ENCODE measurements at regions not wholly inside any gene's neighbourhood (a gene's known extent, or its start where the extent isn't known, plus 50 kb on each side); places are given as distances from the start of the nearest gene placed in this dataset.
"Not testable (repeated sequence)": the region's sequence is repeated elsewhere in the genome, so short reads cannot be mapped to it uniquely, and the experiment has no call there.

GRCh38 chr4:71212216-71212615 lies 126.6 kb upstream of the SLC4A4 start:
- no peak for DNase-seq

- DNase-seq: no peak
Observed at GRCh38 chr4:71214578-71214977, 124.2 kb upstream of the SLC4A4 start.

GRCh38 chr4:71216316-71216959 lies 122.4 kb upstream of the SLC4A4 start:
- no peak for DNase-seq

GRCh38 chr4:71217688-71218087 lies 121.1 kb upstream of the SLC4A4 start:
- DNase-seq: no peak

- not testable (repeated sequence) for DNase-seq
Observed at GRCh38 chr4:71220848-71221247, 118.0 kb upstream of the SLC4A4 start.

GRCh38 chr4:71221510-71222466 lies 117.0 kb upstream of the SLC4A4 start:
- no peak for DNase-seq

GRCh38 chr4:71222661-71223060 lies 116.2 kb upstream of the SLC4A4 start:
- DNase-seq: no peak

GRCh38 chr4:71229477-71230270 lies 109.1 kb upstream of the SLC4A4 start:
- no peak for DNase-seq

GRCh38 chr4:71230271-71231128 lies 108.3 kb upstream of the SLC4A4 start:
- DNase-seq: no peak

- no peak for DNase-seq
Observed at GRCh38 chr4:71231129-71232055, 107.4 kb upstream of the SLC4A4 start.

GRCh38 chr4:71232056-71232430 lies 106.8 kb upstream of the SLC4A4 start:
- DNase-seq: no peak

- DNase-seq: no peak
Observed at GRCh38 chr4:71232846-71233245, 106.0 kb upstream of the SLC4A4 start.

GRCh38 chr4:71235311-71236201 lies 103.3 kb upstream of the SLC4A4 start:
- no peak for DNase-seq

- no peak for DNase-seq
Observed at GRCh38 chr4:71236226-71236625, 102.6 kb upstream of the SLC4A4 start.

GRCh38 chr4:71237641-71238040 lies 101.2 kb upstream of the SLC4A4 start:
- no peak for DNase-seq

GRCh38 chr4:71239365-71239764 lies 99.5 kb upstream of the SLC4A4 start:
- no peak for DNase-seq

GRCh38 chr4:71240094-71240493 lies 98.7 kb upstream of the SLC4A4 start:
- DNase-seq: no peak

- no peak for DNase-seq
Observed at GRCh38 chr4:71241501-71242288, 97.1 kb upstream of the SLC4A4 start.

- no peak for DNase-seq
Observed at GRCh38 chr4:71243091-71243833, 95.6 kb upstream of the SLC4A4 start.
